SH-SY5Y (cell line): ENCODE measurements at regions not wholly inside any gene's neighbourhood (a gene's known extent, or its start where the extent isn't known, plus 50 kb on each side); places are given as distances from the start of the nearest gene placed in this dataset.

Experiments
- GATA2 ChIP-seq: IDR thresholded peaks from 2 replicates; pipeline ENCODE4 v1.6.1; 2011; ENCODE audit warnings: mild to moderate bottlenecking, low read depth, low read length
- GATA3 ChIP-seq: IDR thresholded peaks from 2 replicates; pipeline ENCODE4 v1.6.1; 2011; ENCODE audit warnings: low read depth, mild to moderate bottlenecking, low read length, moderate library complexity

- TF ChIP-seq GATA2: no peak
- no peak for TF ChIP-seq GATA3
These were observed 557.4 kb upstream of the RAB6C start for GRCh38 chr2:129422028-129422427.
